Panc1 (cell line): ENCODE measurements at regions not wholly inside any gene's neighbourhood (a gene's known extent, or its start where the extent isn't known, plus 50 kb on each side); places are given as distances from the start of the nearest gene placed in this dataset.

Experiments used
- ATAC-seq: fragments of 200-7000 bp; cut with Tn5 transposase; 2 replicates; pipeline ENCODE4 v1.9.1; 2020; ENCODE audit warnings: mild to moderate bottlenecking, moderate library complexity
- BruUV-seq: library from RNA; stranded (reverse); fragments of 400-500 nt; replicated peaks from 2 replicates; lab custom pipeline; 2021; lab: Mats Ljungman, UMichigan
- CTCF ChIA-PET: fragments of 300-600 bp; sonication (Branson Sonifier 250); formaldehyde crosslinking; loops from one replicate; lab custom pipeline; 2022; ENCODE audit warnings: antibody characterized with exemption; lab: Charles Lee
- POLR2A ChIA-PET: fragments of 300-600 bp; sonication (Branson Sonifier 250); formaldehyde crosslinking; loops from one replicate; lab custom pipeline; 2022; ENCODE audit warnings: antibody characterized with exemption; lab: Charles Lee
- DNase-seq: peaks from one replicate; pipeline ENCODE4 v3.0.0-alpha.2; 2010; ENCODE audit warnings: low read depth, low spot score
- H3K27ac ChIP-seq: 2 replicates; pipeline ENCODE4 v1.5.1; 2011; ENCODE audit warnings: mild to moderate bottlenecking, low read length, inconsistent platforms
- H3K27me3 ChIP-seq: fragments of 200-500 bp; sonication (Bioruptor generic); 2 replicates; pipeline ENCODE4 v1.6.0; 2014; ENCODE audit warnings: low read length, inconsistent platforms; ENCODE audit not compliant: control insufficient read depth, insufficient read depth
- H3K36me3 ChIP-seq: fragments of 200-500 bp; sonication (Bioruptor generic); 2 replicates; pipeline ENCODE4 v1.5.1; 2014; ENCODE audit warnings: inconsistent platforms, mild to moderate bottlenecking, low read length, moderate library complexity; ENCODE audit not compliant: control insufficient read depth, insufficient read depth
- H3K4me1 ChIP-seq: 2 replicates; pipeline ENCODE4 v1.5.1; 2011; ENCODE audit warnings: inconsistent platforms, mild to moderate bottlenecking, low read length, moderate library complexity; ENCODE audit not compliant: control insufficient read depth, insufficient read depth
- H3K4me3 ChIP-seq, 2 experiments: 2 replicates each; pipeline ENCODE4 v1.5.1; 2011 to 2012; ENCODE audit warnings: low read depth in 2 of 2, low read length in 2 of 2, mild to moderate bottlenecking in 2 of 2, inconsistent platforms in 1 of 2, moderate library complexity in 1 of 2
- H3K9me3 ChIP-seq: fragments of 200-500 bp; sonication (Bioruptor generic); 2 replicates; pipeline ENCODE4 v1.5.1; 2014; ENCODE audit warnings: low read depth, mild to moderate bottlenecking, inconsistent platforms, low read length, moderate library complexity; ENCODE audit not compliant: control insufficient read depth, insufficient read depth
- POLR2AphosphoS5 ChIP-seq: IDR thresholded peaks from 2 replicates; pipeline ENCODE4 v1.6.1; 2012; ENCODE audit warnings: mild to moderate bottlenecking, low read depth, low read length, moderate library complexity
- REST ChIP-seq, 2 experiments: IDR thresholded peaks; 2 replicates each; pipeline ENCODE4 v1.6.1; 2011 to 2012; ENCODE audit warnings: low read depth in 2 of 2, control low read depth in 1 of 2, low read length in 1 of 2, mild to moderate bottlenecking in 1 of 2, moderate library complexity in 1 of 2; ENCODE audit not compliant: insufficient read depth in 1 of 2
- SIN3A ChIP-seq: IDR thresholded peaks from 2 replicates; pipeline ENCODE4 v1.6.1; 2012; ENCODE audit warnings: low read depth, mild to moderate bottlenecking, low read length, moderate library complexity, borderline replicate concordance; ENCODE audit not compliant: insufficient read depth
- TCF7L2 ChIP-seq: IDR thresholded peaks from 2 replicates; pipeline ENCODE4 v1.6.1; 2011; ENCODE audit warnings: mild to moderate bottlenecking, low read depth, low read length, inconsistent platforms
- in situ Hi-C: cut with HindIII; loops from 2 replicates; pipeline ENCODE4 v1.10.0; 2016; ENCODE audit warnings: low sequenced_read_pairs, low pct_unique_long_range_greater_than_20kb
- intact Hi-C: fragments of 100-400 bp; cut with micrococcal nuclease; formaldehyde crosslinking; loops from one replicate; pipeline ENCODE4 v1.10.0; 2022; ENCODE audit not compliant: unreplicated experiment
- TF ChIP-seq, protein P1 (sequence below): fragments of 450-650 bp; IDR thresholded peaks from 2 replicates; pipeline ENCODE4 v1.5.1; 2017; ENCODE audit warnings: mild to moderate bottlenecking

- DNase-seq (no peak), ATAC-seq (no peak)
- TF ChIP-seq SIN3A (no peak), TCF7L2 (no peak), REST (IDR thresholded peaks at IDR 0.05; ENCODE audit: insufficient read depth in 1 of 2, low read depth in 2 of 2, low read length in 1 of 2) (no peak), POLR2AphosphoS5 (no peak)
- TF ChIP-seq, protein P1, sequence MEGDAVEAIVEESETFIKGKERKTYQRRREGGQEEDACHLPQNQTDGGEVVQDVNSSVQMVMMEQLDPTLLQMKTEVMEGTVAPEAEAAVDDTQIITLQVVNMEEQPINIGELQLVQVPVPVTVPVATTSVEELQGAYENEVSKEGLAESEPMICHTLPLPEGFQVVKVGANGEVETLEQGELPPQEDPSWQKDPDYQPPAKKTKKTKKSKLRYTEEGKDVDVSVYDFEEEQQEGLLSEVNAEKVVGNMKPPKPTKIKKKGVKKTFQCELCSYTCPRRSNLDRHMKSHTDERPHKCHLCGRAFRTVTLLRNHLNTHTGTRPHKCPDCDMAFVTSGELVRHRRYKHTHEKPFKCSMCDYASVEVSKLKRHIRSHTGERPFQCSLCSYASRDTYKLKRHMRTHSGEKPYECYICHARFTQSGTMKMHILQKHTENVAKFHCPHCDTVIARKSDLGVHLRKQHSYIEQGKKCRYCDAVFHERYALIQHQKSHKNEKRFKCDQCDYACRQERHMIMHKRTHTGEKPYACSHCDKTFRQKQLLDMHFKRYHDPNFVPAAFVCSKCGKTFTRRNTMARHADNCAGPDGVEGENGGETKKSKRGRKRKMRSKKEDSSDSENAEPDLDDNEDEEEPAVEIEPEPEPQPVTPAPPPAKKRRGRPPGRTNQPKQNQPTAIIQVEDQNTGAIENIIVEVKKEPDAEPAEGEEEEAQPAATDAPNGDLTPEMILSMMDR: no peak
- H3K27ac ChIP-seq: no peak overlapping the region
- no peaks in the 10 kb centered on the region for H3K27me3 ChIP-seq
- intact Hi-C loops (no loop called here), in situ Hi-C loops (no loop called here)
- no TSS peak for BruUV-seq
- H3K9me3 ChIP-seq: no peaks in the 10 kb centered on the region
- CTCF ChIA-PET: no interaction called here
- H3K36me3 ChIP-seq: no peaks in the 10 kb centered on the region
- no peaks in the 10 kb centered on the region for H3K4me1 ChIP-seq
- POLR2A ChIA-PET: no interaction called here
- H3K4me3 ChIP-seq: no peak overlapping the region
Measured at GRCh38 chr18:53657257-53657656, 567.2 kb downstream of the MBD2 start.

- no peaks in the 10 kb centered on the region for H3K27me3 ChIP-seq
- no peak overlapping the region for H3K27ac ChIP-seq
- no TSS peak for BruUV-seq
- H3K4me1 ChIP-seq: no peaks in the 10 kb centered on the region
- ChIA-PET POLR2A (no interaction called here), CTCF (no interaction called here)
- DNase-seq (no peak), ATAC-seq (no peak)
- intact Hi-C loops (no loop called here), in situ Hi-C loops (no loop called here)
- no peaks in the 10 kb centered on the region for H3K9me3 ChIP-seq
- no peaks in the 10 kb centered on the region for H3K36me3 ChIP-seq
- no peak overlapping the region for H3K4me3 ChIP-seq
- TF ChIP-seq SIN3A: no peak
- TF ChIP-seq POLR2AphosphoS5: no peak
- no peak for TF ChIP-seq REST (IDR thresholded peaks at IDR 0.05; ENCODE audit: insufficient read depth in 1 of 2, low read depth in 2 of 2, low read length in 1 of 2)
- TF ChIP-seq, protein P1: no peak
- no peak for TF ChIP-seq TCF7L2
Measured at GRCh38 chr18:53649621-53650020, 574.8 kb downstream of the MBD2 start.
